RCC 7860 (cell line): ENCODE measurements at regions not wholly inside any gene's neighbourhood (a gene's known extent, or its start where the extent isn't known, plus 50 kb on each side); places are given as distances from the start of the nearest gene placed in this dataset.

Source experiments
- DNase-seq: peaks from one replicate; pipeline ENCODE4 v3.0.0-alpha.2; 2015; ENCODE audit warnings: low spot score
- FAIRE-seq: peaks from 2 replicates; lab custom pipeline; 2012; peaks lifted over from hg19 to GRCh38; lab: Jason Lieb, UNC

DNA sequence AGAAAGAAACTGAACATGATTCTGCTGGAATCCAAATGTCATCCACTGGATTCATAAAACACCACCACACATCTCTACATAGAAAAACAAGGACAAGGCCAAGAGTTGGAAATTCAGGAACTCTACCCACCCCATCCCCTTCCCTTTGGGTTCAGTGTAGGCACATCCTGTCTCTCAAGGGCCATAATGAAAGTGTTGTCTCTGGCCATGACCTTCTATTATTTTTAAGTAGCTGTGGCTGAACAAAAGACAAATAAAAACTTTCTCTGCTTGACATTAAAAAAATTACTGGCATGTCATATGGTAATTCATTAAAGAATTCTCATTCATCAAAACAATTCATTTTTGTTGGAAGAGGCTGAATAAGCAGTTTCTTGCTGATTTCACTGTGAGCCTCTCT lies 54.9 kb upstream of the ZBTB18 start:
- no peak for FAIRE-seq
- DNase-seq, result no peak

DNA sequence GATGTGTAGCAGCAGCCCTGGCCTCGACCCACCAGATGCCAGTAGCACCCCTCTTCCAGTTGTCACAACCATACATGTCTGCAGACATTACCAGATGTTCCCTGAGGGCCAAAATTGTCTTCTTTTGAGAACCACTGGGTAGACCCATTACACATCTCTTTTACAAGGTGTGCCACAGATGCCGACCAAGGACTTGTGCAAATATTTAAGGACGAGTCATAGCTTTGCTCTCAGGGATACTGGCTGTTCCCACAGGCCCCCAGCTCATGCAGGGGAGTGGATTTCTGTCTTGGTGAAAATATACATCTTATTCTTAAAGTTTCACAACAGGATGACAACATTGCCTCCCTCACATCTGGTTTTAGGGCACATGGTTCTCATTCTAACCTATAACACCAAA lies 59.4 kb upstream of the ZBTB18 start:
- FAIRE-seq (no peak), DNase-seq (no peak)

DNA sequence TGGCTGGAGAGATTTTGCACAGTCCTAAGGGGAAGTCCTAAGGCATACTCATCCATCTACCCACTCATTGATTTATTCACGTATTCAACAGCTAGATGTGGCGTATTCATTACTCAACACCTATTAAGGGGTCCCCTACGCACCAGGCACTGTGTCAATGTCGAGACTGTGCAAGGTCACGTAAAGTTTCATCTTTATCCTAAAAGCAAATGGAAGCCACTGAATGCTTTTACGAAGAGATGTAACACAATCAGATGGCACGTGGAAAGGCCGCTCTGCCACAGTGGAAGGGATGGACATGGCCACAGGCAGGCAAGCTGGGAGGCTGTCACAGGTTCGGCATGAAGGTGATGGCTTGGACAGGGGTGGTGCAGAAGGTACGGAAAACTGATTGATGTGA lies 66.3 kb upstream of the ZBTB18 start:
- FAIRE-seq, result no peak
- no peak for DNase-seq

DNA sequence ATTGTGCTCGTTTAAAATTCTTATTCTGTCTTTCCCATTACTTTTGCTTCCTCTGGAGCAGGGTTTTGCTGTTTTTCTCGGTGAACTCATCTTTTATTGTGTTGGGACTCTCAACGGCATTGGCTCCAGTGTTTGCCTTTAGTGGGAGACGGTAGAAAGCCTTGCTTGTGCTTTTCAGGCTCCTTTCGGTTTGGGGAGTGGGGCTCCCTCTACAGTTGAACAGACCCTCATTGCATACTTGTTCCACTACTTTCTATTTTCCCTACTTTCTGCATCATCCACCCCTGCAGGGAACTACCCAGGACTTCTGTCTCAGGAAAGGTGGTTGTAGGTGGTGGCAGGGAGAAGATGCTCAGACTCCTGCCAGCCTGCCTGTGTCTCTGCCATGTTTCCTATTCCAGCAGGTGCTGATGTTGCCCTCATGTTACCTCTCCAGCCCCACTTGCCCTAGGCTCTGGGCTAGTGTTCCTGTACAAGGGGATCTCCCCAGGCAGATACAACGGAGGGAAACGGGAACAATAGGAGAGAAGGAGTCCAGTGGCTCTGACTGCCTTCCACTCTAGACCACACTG lies 68.5 kb upstream of the ZBTB18 start:
- no peak for FAIRE-seq
- no peak for DNase-seq

DNA sequence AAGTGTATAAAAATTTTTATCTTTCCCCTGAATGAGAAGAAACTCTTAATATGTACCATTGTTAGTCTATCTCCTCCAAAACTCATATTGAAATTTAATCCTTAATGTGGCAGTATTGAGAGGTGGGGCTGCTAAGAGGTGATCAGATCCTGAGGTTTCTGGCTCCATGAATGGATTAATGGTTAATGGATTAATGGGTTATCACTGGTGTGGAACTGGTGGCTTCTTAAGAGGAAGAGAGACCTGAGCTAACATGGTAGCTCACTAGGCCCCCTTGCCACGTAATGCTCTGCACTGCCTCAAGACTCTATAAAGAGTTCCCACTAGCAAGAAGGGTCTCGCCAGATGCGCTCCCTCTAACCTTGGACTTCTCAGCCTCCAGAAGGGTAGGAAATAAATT lies 70.6 kb upstream of the ZBTB18 start:
- FAIRE-seq (no peak), DNase-seq (no peak)

DNA sequence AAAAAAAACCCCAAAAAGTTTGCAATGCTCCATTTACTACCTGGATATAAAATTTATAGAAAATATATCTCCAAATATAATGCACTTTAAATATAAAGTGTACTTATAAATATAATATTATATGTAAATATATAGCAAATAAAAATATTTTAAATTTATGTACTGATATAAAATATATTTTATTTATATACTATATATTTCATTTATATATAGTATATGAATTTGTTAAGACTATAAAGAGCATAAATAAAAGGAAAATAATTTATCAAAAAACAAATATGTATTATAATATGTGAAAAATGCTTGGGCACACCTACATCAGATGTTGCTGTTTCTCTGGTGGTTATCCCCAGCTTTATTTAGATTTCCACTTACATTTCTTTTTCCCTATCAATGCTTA lies 71.0 kb upstream of the ZBTB18 start:
- no peak for DNase-seq
- peak; percentile 84 for FAIRE-seq

DNA sequence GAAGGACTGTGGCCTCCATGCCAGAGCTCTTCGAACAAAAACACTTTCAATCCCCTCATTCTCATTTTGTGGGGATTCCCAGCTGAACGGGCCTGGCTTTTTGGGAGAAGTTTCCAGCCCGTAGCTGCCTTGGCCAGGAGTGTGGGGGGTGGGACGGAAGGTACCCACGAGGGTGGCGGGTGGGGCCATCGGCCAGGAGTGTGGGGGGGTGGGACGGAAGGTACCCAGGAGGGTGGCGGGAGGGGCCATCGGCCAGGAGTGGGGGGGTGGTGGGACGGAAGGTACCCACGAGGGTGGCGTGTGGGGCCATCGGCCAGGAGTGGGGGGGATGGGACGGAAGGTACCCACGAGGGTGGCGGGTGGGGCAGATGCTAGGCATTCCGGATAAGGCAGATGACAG lies 71.7 kb upstream of the ZBTB18 start:
- FAIRE-seq (no peak), DNase-seq (no peak)

DNA sequence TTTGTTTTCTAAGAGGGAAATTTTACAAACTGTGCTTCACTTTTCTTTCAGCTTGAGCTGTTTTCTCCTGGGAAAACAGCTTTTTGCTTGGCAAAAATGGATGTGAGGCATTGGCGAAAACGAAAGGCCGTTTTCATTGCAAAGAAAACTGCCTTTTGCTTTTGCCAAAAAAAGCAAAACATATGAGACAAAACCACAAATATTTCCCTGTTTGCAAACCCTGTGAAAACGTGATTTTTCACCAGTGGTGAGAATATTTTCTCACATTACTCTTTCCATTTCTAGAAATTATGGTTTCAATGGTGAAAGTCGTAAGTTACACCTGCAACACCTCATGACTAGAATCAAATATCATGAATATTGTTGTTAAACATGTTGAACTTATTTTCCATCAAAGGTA lies 74.0 kb upstream of the ZBTB18 start:
- FAIRE-seq (no peak), DNase-seq (no peak)

DNA sequence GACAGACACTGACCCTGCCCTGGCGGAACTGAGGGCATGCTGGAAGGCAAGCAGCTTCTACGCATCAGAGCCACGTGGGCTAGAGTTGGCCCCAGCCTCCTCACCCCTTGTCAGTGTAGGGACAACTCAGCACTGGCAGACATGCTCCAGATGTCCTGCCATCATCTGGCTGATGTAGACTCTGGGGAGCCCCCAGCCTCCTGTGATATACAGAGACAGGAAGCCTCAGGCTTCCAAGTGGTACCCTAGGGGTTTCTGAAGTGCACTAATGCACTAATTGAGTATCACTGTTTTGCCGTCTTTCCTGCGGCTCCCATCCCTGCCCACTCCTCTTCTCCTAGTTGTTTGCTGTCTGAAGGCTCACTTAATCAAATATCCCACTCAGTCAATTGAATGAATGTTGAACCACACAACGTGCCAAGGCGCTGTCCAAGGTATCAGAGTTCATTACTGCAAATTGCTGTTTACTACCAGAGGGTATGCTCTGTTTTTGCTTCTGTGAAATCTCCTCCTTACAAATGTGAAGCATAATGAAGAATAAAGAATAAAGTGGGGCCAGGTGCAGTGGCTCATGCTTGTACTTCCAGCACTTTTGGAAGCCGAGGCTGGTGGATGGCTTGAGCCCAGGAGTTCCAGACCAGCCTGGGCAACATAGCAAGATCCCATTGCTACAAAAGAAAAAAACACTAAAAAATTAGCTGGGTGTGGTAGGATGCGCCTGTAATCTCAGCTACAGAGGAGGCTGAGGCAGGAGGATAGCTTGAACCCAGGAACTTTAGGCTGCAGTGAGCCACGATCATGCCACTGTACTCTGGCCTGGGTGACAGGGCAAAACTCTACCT lies 76.4 kb upstream of the ZBTB18 start:
- no peak for FAIRE-seq
- DNase-seq, result no peak

DNA sequence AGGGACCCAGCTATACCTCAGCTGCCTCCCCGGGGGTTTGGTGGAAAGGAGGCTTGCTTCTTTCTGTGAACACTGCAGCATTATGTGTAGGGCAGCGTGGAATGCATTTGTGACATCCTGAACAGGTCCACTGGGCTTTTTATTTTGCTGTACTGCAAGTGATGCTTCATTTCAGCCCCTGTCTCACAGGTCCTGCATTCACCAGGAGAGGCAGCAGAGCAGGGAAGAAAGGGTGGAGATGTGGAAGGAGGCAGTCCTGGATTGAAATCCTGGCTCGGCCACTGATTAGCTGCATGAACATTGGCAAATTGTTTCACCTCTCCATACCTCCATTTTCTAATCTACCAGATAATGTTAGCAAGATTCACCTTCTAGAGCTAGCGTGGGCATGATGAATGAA lies 77.9 kb upstream of the ZBTB18 start:
- DNase-seq (no peak), FAIRE-seq (no peak)

DNA sequence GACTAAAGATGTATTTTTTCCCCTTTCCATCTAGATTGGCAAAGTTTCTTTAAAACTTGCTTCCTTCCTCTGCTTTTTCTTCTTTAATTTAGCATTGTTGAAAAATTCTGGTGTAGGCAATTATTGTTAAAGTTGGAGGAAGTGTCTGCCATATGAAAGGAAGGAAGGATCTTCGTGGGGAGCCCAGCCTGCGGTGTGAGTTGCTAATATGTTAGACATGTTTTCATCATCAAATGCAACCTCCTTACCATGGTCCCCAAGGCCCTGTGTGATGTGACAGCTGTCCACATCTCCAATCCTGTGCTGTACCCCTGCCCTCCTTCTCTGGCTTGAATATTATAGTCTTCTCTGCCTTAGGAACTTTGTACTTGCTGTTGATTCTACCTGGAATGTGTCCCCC lies 81.0 kb upstream of the ZBTB18 start:
- FAIRE-seq (no peak), DNase-seq (no peak)

DNA sequence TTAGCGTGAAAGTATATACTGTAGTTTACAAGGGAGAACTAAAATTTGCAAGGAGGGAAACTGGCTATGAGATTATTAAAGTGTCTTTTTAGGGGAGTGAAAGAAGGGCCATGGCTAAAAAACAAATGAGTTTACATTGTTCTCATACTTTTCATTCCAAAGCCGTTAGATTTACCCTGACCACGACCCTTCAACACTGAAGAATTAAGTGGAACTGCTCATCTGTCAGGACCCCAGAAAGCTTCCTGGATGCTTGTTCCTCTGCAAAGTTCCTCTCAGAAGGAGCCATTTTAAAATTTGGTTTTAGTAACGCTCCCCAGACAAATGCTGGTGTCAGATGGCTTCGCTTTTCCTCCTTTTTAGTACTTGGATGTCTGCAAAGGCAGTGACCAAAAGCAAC lies 82.7 kb upstream of the ZBTB18 start:
- FAIRE-seq (no peak), DNase-seq (no peak)

DNA sequence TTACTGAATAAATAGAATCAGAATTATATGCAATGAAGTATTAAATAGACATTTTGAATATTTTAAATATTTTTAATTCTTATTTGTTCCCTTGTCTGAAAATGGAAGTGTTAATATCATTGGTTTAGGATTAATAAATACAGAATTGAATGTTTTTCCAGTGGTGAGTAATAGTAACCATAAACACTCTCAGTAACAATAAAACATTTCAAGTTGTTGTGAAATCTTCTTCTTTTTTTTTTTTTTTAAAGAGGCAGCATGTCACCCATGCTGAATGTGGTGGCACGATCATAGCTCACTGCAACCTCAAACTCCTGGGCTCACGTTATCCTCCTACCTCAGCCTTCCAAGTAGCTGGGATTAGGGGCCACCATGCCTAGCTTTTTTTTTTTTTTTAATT lies 86.2 kb upstream of the ZBTB18 start:
- FAIRE-seq, result peak; percentile 32

DNA sequence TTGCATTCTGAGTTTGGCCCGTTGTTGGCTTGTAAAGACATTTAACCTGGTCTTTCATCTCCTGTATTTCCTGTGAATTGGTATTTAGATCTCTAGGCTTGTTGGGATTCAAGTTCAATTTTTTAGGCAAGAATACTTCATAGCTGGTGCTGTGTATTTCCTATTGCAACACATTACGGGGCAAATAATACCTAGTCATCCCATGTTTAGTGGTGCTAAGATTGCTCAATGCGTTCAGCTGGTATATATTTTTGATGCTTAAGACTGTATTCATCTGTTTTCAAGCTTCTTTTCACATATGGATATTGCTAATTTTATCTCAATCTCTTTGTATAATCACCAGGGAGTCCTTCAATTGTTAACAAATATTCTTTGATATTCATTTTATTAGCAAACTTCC lies 87.5 kb upstream of the ZBTB18 start:
- no peak for FAIRE-seq
- no peak for DNase-seq

More for the DNA sequence above, 86.2 kb upstream of the ZBTB18 start:
- no peak for DNase-seq

DNA sequence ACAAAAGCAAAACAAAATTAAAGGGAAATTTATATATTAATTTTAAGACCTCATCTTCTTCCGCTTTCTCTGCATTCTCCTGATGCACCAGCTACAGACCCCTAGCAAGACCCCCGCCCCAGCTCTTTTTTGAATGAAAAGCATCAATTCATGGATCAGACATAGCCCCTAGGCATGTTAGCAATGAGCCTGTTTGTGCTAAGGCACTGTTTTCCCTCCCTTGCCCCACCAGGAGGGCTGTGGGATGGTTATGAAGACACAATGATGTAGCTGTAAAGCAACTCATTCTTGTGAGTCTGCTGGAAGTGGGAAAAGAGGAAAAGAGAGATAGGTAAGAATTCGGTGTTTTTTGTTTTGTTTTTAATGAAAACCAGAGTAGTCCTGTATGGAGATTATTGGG lies 88.5 kb upstream of the ZBTB18 start:
- DNase-seq, result no peak

DNA sequence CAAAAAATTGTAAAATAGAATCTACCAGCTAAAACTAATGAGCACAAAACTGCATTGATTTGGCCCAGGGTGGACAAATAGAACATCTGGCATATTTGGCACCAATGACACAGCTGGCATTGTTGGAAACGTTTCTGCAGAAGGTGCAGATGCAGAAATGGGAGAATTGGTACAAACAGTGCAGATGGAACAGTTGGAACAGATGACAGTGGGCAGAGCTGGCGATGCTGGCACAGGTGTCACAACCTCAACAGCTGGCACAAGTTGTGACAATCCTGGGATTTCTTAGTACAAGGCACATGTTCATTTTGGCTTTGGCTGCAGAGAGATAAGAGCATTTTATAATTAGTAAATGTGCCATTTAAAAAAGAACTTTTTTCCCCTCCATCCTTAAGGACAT lies 91.1 kb upstream of the ZBTB18 start:
- DNase-seq (no peak), FAIRE-seq (no peak)

More for the DNA sequence above, 88.5 kb upstream of the ZBTB18 start:
- no peak for FAIRE-seq

DNA sequence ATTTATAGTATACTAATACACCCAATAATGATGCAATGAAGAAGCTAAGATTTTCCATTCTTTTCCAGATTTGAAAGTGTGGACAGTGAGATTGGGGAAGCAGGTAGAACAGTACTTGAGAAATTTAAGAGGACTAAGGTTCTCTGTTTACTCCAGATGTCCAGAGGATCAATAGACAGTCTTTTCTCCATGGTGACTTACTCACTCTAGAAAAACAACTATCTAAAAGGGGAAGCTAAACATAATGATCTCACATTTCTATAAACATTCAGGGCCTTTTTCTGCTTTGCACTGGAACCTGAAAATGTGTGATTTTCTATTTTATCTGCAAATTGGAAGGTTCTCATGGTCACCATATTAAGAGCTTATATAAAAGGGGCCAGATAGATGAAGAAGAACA lies 93.9 kb upstream of the ZBTB18 start:
- FAIRE-seq (no peak), DNase-seq (no peak)

DNA sequence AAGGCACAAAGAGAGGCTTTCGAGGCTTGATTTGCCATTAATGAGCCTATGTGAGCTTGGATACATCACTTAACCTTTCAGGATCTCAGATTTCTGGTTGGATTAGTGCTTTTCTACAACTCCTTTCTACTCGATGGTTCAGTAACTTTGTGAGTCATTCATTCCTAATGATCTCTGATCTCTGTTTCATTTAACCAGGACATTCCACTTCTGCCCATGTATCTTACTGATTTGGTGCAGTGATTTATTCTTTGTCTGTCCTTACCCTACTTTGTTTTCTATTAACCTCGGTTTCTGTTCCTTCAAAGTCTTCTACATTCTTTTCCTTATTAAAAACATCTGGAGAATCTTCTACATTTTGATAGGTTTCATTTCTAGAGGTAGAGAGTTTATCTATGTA lies 94.6 kb upstream of the ZBTB18 start:
- FAIRE-seq (peak; percentile 98), DNase-seq (peak; percentile 75)

DNA sequence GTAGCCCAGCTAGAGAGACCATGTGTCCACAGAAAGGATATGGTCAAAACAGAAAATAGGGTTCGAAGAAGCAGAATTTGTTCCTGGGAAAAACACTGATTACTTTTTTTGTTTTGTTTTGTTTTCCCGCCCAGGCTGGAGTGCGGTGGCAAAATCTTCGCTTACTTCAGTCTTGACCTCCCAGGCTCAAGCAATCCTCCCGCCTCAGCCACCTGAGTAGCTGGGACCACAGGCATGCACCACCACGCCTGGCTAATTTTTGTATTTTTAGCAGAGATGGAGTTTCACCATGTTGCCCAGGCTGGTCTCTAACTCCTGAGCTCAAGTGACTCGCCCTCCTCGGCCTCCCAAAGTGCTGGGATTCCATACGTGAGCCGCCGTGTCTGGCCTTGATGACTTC lies 99.9 kb upstream of the ZBTB18 start:
- peak; percentile 45 for DNase-seq

DNA sequence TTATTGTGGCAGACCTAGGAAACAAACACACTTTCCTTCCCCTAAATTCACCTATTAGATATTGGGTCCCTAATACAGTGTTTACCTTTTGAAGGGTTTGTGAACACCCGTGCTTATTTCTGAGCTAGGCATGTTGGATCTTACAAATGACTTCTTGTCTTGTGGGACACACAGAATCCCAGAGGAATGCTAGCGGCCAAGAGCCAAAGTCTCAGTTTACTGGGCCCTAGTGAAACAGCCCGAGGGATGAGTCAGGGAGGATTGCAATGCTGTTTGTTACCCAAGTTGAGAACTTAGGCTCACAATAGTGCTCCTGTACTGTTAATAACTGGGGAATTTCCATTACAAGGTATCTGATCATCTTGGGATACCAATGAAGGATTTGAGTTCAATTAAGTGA lies 100.1 kb upstream of the AKT3 start:
- FAIRE-seq (peak; percentile 93), DNase-seq (peak; percentile 84)

More for the DNA sequence above, 99.9 kb upstream of the ZBTB18 start:
- peak; percentile 40 for FAIRE-seq

DNA sequence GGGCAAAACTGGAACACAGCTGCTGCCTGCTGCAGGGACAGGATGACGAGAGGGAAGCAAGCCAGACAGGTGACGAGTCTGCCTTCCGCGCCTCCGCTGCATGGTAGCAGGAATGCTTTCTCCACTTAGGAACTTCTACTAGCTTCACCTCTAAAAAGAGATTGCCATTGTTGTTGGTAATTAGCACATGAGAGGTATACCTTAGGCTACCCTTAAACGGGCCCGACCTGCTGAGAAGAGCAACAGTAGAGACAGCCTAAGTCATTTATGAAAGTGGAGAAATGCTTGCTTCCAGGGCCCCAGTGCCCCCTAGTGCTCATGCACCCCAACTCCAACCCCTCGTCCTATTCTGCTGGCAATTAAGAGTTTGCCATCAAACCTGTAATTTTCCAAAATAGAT lies 96.9 kb upstream of the AKT3 start:
- FAIRE-seq (no peak), DNase-seq (no peak)

DNA sequence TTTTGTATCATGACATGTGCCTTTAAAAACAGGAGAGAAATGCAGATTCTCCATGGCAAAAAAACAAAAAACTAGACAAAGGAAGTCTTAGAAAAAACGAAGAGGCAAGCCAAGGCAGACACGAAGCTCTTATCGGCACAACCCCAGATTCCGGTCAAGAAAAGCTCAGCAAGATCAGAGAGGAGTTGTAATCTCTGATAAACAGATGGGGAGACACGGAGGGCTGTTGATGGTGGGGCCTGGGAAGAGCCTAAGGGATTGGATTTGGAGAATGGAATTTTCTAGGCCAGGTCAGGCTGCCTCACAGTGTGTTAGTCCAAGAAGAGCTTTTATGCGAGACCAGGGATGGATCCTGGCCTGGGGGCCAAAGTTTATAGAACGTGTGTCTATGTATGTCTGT lies 96.2 kb upstream of the AKT3 start:
- DNase-seq (no peak), FAIRE-seq (no peak)

DNA sequence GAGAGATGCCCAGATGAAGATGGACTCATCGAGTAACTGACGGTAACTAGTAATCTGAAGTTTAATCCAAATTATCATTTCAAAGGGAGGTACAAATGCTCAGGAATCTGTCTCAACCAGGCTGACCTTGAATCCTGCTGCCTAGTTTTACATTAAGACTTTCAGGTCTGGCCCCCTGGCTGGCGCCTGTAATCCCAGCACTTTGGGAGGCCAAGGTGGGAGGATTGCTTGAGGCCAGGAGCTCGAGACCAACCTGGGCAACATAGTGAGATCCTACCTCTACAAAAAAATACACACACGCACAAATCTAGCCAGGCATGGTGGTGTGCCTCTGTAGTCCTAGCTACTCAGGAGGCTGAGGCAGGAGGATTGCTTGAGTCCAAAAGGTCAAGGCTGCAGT lies 95.7 kb upstream of the AKT3 start:
- DNase-seq, result no peak
- no peak for FAIRE-seq
